ENCODE measurements at regions not wholly inside any gene's neighbourhood (a gene's known extent, or its start where the extent isn't known, plus 50 kb on each side); places are given as distances from the start of the nearest gene placed in this dataset.

GRCh38 chr20:62527781-62528180 is 52.0 kb upstream of the GATA5 start:
- Histone ChIP-seq H2AFZ (ENCODE audit: low read length) (no peak overlapping the region), H4K20me1 (ENCODE audit: insufficient read depth, low read length, poor library complexity, severe bottlenecking) (no peaks in the 10 kb centered on the region), H3K9ac (ENCODE audit: low read depth, low read length, poor library complexity, severe bottlenecking) (no peak overlapping the region), H3K4me2 (ENCODE audit: low read depth, low read length, poor library complexity, severe bottlenecking) (no peak overlapping the region), H3F3A (ENCODE audit: low read depth) (no peaks in the 10 kb centered on the region), H3K4me1 (ENCODE audit: insufficient read depth, low read length, poor library complexity, severe bottlenecking) (peaks cover 38% of the 10 kb centered on the region), H3K36me3 (ENCODE audit: insufficient read depth, low read length) (no peaks in the 10 kb centered on the region), H3K27me3 (ENCODE audit: insufficient read depth, low read length, poor library complexity, severe bottlenecking) (no peaks in the 10 kb centered on the region), H3K79me2 (ENCODE audit: insufficient read depth, low read length) (no peaks in the 10 kb centered on the region), H3K9me2 (replicated peaks; ENCODE audit: low read depth, low read length) (no peaks in the 10 kb centered on the region), H3K9me3 (ENCODE audit: insufficient read depth, low read depth, low read length) (no peaks in the 10 kb centered on the region), H3K4me3 (ENCODE audit: low read length, poor library complexity, severe bottlenecking) (no peak overlapping the region)
- TF ChIP-seq CTCF (conservative IDR thresholded peaks at IDR 0.05; ENCODE audit: low read length): no peak
- no peak for TF ChIP-seq EZH2phosphoT487 (IDR thresholded peaks at IDR 0.05; ENCODE audit: borderline replicate concordance)

- H3K9ac ChIP-seq (ENCODE audit: low read depth, low read length, poor library complexity, severe bottlenecking): no peak overlapping the region
Measured at GRCh38 chr20:62528983-62529891, 53.4 kb upstream of the GATA5 start.

GRCh38 chr20:62529896-62530642 is 54.3 kb upstream of the GATA5 start:
- Histone ChIP-seq H2AFZ (ENCODE audit: low read length) (no peak overlapping the region), H3K4me3 (ENCODE audit: low read length, poor library complexity, severe bottlenecking) (peak overlapping the region; percentile 3), H3K9me2 (replicated peaks; ENCODE audit: low read depth, low read length) (no peaks in the 10 kb centered on the region), H3K4me1 (ENCODE audit: insufficient read depth, low read length, poor library complexity, severe bottlenecking) (peaks cover 16% of the 10 kb centered on the region), H3F3A (ENCODE audit: low read depth) (no peaks in the 10 kb centered on the region), H3K4me2 (ENCODE audit: low read depth, low read length, poor library complexity, severe bottlenecking) (peak overlapping the region; percentile 52), H3K79me2 (ENCODE audit: insufficient read depth, low read length) (no peaks in the 10 kb centered on the region), H3K36me3 (ENCODE audit: insufficient read depth, low read length) (no peaks in the 10 kb centered on the region), H3K9me3 (ENCODE audit: insufficient read depth, low read depth, low read length) (no peaks in the 10 kb centered on the region), H4K20me1 (ENCODE audit: insufficient read depth, low read length, poor library complexity, severe bottlenecking) (no peaks in the 10 kb centered on the region), H3K27me3 (ENCODE audit: insufficient read depth, low read length, poor library complexity, severe bottlenecking) (no peaks in the 10 kb centered on the region), H3K9ac (ENCODE audit: low read depth, low read length, poor library complexity, severe bottlenecking) (no peak overlapping the region)
- TF ChIP-seq EZH2phosphoT487 (IDR thresholded peaks at IDR 0.05; ENCODE audit: borderline replicate concordance): no peak
- TF ChIP-seq CTCF (conservative IDR thresholded peaks at IDR 0.05; ENCODE audit: low read length): no peak

More at GRCh38 chr20:62528983-62529891, 53.4 kb upstream of the GATA5 start:
- Histone ChIP-seq H3K9me3 (ENCODE audit: insufficient read depth, low read depth, low read length) (no peaks in the 10 kb centered on the region), H3K4me2 (ENCODE audit: low read depth, low read length, poor library complexity, severe bottlenecking) (no peak overlapping the region), H3K9me2 (replicated peaks; ENCODE audit: low read depth, low read length) (no peaks in the 10 kb centered on the region), H3K79me2 (ENCODE audit: insufficient read depth, low read length) (no peaks in the 10 kb centered on the region), H4K20me1 (ENCODE audit: insufficient read depth, low read length, poor library complexity, severe bottlenecking) (no peaks in the 10 kb centered on the region), H3F3A (ENCODE audit: low read depth) (no peaks in the 10 kb centered on the region), H2AFZ (ENCODE audit: low read length) (no peak overlapping the region), H3K4me1 (ENCODE audit: insufficient read depth, low read length, poor library complexity, severe bottlenecking) (peaks cover 25% of the 10 kb centered on the region), H3K27me3 (ENCODE audit: insufficient read depth, low read length, poor library complexity, severe bottlenecking) (no peaks in the 10 kb centered on the region), H3K36me3 (ENCODE audit: insufficient read depth, low read length) (no peaks in the 10 kb centered on the region), H3K4me3 (ENCODE audit: low read length, poor library complexity, severe bottlenecking) (no peak overlapping the region)
- TF ChIP-seq EZH2phosphoT487 (IDR thresholded peaks at IDR 0.05; ENCODE audit: borderline replicate concordance): no peak
- no peak for TF ChIP-seq CTCF (conservative IDR thresholded peaks at IDR 0.05; ENCODE audit: low read length)
